COLO829 (cell line): ENCODE measurements at regions not wholly inside any gene's neighbourhood (a gene's known extent, or its start where the extent isn't known, plus 50 kb on each side); places are given as distances from the start of the nearest gene placed in this dataset.

ENCODE experiments used
- DNase-seq: peaks from one replicate; pipeline ENCODE4 v3.0.0; 2012; ENCODE audit warnings: low spot score

DNA sequence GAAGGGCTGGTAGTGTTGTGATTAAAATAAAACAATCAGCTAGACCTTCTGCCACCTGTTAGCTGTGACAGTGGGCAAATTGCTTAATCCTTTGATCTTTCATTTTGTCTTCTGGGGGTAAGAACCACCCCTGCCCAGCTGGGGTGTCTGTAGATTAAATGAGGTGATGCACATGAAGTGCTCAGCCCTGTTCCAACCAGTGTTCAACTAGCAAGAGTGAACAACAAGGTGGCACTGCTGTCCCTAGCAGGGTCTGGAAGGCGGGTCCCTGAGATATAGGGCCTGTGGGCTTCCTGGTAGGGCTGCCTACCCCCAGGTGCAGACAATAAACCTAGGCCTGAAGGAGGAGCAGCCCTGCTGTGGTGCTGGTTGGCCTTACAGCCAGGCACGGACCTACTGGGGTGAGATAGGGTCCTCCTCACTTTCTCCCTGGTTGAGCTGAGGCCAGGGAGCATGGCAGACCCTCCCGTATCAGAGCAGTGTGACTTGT is 60.6 kb downstream of the ARL6IP4 start:
- no peak for DNase-seq

DNA sequence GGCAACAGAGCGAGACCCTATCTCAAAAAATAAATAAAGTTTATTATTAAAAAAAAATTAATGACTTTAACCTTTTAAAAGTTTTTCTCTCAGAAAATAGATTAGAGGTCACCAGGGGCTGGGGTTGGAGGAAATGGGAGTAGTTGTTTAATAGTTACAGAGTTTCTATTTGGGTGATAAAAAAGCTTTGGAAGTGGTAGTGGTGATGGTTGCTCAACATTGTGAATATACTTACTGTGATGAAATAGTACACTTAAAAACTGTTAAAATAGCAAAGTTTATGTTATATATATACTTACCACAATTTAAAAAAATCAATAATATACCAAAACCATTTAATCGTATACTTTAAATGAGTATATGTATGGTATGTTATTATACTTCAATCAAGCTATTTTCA is 59.6 kb downstream of the ARL6IP4 start:
- no peak for DNase-seq

DNA sequence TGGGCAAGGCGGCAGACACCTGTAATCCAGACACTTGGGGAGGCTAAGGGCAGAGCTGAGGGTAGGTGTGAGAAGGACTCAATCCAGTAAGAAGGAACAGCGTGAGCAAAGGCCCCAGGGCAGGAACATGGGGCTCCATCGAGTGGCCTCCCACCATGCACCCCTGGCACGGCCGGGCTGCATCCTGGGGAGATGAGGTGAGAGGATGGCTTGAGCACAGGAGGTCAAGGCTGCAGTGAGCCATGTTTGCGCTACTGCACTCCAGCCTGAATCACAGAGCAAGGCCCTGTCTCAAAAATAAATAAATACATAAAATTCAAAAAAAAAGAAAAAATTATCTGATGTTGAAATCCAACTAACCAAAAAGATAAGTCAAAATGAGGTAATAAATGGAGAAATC is 58.5 kb downstream of the ARL6IP4 start:
- no peak for DNase-seq

DNA sequence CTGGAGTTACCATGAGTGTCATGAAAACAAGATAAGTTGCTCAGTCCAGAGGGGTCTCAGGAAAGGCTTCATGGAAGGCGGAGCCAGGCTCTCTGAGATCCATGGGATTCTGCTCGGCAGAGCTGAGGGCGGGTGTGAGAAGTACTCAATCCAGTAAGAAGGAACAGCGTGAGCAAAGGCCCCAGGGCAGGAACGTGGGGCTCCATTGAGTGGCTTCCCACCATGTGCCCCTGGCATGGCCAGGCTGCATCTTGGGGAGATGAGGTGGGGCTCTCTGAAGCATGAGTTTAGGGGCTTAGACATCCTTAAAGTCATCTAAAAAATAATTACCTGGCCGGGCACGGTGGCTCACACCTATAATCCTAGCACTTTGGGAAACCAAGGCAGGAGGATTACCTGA is 58.0 kb downstream of the ARL6IP4 start:
- no peak for DNase-seq

DNA sequence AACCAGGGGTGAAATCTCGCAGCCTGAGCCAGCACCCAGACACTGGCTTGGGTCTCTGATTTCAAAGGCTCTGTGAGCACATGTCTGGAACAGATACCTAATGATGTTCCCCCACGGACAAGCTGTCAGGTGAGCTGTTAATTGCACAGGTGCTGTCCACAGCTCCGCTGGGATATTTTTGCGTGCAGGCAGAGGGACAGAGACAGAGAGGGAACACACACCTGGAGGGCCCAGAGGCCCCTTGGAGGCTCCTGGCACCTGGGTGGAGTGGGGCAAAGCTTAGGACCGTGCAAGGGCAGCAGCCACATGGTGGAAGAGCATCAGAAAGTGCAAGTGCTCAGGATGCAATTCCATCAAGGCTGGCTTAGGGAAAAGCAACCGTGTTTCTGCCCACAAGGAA is 57.3 kb downstream of the ARL6IP4 start:
- DNase-seq, result no peak

DNA sequence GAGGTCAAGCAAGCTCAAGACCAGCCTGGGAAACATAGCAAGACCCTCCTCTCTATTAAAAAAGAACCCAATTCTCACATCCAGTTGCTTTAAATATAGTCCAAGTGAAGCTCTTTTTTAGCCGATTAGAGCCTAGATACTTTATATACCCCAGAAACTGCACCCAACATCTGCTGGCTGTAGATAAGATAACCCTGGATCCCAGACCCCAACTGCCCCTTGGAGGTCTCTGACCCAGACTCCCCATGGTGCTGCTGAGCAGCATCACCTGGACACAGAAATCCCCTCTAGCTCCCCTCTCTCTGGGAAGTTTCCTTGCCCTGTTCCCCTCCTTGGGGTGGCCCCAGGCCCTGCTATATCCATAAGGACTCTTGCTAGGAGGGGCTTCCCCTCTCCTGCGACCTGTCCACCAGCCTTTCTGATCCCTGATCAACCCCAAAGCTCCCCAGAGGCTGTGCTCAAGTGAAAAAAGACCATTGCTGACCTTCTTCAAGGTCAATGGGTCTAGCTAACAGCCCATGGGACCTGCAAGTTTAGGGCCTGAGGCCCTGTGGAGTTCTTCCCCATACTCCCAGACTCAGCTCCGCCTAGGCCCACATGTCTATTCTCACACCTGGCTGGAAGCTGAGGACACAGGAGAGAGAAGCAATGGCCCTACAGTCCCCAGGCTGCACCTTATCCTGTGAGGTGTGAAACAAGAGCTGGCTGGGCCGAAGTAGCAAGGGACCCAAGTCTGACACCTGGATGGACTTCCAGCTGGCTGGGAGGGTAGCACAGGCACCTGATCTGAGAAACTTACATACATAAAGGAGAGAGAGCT is 56.2 kb downstream of the ARL6IP4 start:
- DNase-seq, result no peak

DNA sequence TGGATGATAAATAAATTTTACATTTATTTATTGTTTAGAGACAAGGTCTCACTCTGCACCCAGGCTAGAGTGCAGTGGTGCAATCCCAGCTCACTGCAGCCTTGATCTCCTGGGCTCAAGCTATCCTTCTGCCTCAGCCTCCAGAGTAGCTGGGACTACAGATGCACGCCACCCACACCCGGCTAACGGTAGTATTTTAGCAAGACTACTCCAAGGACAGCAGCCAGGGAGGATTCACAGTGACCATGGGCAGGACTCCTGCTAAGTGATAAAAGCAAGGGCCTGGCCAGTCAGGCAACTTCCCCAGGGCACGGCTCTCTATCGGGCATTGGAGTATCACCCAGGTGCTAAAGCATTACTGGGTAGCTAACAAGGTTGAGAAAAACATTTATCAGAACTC is 55.4 kb downstream of the ARL6IP4 start:
- DNase-seq, result no peak

DNA sequence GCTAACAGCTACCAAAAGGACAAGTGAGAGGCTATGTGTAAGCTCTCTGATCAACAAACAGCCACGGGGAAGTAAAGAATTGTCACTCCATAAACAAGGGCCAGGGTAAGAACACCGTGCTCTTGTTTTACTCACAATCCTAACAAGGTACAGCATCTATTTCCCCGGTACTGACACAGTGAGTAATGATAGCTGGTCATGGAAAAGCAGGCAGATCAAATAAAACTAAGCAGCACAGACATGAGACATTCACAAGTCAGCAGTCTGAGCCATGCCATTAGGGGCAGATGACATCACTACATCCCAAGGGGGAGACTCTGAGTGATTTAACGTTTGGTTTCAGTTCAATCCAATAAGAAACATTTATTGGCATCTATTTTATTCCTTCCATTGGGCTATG is 54.4 kb downstream of the ARL6IP4 start:
- DNase-seq, result no peak

DNA sequence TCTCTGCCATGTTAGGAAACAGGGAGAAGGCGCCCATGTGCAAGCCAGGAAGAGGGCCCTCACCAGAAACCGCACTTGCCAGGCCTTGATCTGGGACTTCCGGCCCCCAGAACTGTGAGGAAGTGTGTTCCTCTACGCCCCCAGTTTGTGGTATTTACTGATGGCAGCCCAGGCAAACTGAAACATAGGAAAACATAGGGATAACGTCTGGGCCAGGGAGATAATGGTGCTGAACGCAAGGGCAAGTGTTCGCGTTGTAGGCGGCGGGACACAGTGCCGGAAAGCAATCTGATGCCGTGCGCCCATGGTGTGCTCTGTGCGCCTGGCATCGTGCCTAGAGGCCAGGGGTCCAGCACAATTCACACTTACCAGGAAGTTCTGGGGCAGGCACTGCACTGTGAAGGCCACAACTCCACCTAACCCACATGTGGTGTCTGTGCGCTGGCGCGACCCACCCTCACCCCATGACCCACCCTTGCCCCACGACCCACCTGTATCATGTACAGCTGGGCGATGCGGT is 53.6 kb downstream of the ARL6IP4 start:
- DNase-seq, result no peak

DNA sequence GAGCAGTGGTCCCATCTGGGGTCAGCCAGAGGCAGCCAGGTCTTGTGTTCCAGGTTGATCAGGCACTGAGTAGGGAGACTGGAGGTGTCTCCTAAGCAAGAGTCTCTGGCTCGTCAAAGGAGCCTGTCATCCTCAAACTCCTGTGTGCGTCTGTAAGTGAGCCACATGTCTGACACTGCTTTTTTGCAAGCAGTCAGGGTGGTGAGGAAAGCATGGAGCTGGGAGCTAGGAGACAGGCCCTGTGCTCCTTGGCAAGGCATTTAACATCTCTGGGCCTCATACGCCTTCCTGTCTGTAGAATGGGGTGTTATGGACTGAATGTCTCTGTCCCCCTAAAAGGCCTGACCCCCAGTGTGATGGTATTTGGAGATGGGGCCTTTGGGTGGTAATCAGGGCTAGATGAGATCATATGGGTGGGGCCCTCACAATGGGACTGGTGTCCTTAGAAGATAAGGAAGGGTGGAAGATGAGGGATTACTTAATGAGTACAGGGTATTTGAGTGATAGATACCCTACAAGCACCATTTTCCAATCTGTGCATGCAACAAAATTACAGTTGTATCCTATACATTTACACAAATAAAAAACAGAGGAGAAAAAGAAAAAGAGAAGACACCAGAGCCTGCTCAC is 53.0 kb downstream of the ARL6IP4 start:
- DNase-seq, result no peak

DNA sequence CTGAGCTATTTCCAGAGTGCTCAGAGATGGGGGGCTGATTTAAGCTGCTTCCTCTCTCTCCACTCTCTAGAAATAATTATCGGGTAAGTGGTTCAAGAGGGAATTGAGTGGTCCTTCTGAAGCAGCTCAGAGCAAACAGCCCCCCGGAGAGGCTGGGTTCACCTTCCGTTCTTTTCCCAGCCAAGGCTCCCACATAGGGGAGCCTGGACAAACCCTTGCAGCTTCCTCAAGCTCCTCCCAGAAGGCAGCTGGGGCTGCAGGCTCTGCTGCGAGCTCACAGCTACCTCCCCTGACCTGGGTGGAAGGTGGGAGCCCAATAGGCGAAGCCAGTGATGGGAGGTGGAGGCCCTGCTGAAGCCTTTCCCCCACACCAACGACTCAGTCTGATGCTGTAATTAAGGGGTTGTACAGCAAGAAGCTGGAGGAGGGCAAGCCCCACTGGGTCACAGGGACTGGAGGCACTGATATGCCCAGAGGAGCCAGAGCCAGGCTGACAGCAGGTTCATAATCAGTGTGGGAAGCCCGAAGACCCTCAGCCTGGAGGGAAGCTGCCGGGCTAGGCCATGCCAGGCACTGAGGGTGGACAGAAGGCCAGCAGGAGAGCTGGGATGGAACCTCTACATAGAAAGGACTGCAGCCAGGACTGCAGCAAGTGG is 52.4 kb downstream of the ARL6IP4 start:
- DNase-seq, result no peak
